Breast epithelium (tissue), 3 donors: ENCODE measurements at regions not wholly inside any gene's neighbourhood (a gene's known extent, or its start where the extent isn't known, plus 50 kb on each side); places are given as distances from the start of the nearest gene placed in this dataset.

Source experiments
- CTCF ChIP-seq, 3 donors: fragments of 450-650 bp; IDR thresholded peaks; one replicate each; pipeline ENCODE4 v1.5.1; 2016 to 2017; ENCODE audit warnings: antibody characterized with exemption in 3 of 3, mild to moderate bottlenecking in 3 of 3, moderate library complexity in 3 of 3
- POLR2AphosphoS5 ChIP-seq, 3 donors: sonication (generic); formaldehyde crosslinking; IDR thresholded peaks; one replicate each; pipeline ENCODE4 v1.6.1; 2017; ENCODE audit warnings: antibody characterized with exemption in 3 of 3

GRCh38 chr2:150989969-150990368 is 271.7 kb downstream of the RBM43 start:
- no peak for TF ChIP-seq CTCF (IDR thresholded peaks at IDR 0.05)
- no peak for TF ChIP-seq POLR2AphosphoS5 (IDR thresholded peaks at IDR 0.05)
